ENCODE measurements at regions not wholly inside any gene's neighbourhood (a gene's known extent, or its start where the extent isn't known, plus 50 kb on each side); places are given as distances from the start of the nearest gene placed in this dataset.

- Histone ChIP-seq H3K79me2 (ENCODE audit: insufficient read depth) (no peaks in the 10 kb centered on the region), H3F3A (replicated peaks; ENCODE audit: insufficient read depth) (no peaks in the 10 kb centered on the region), H3K4me3 (ENCODE audit: low read depth in 2 of 2, low read length in 1 of 2) (no peak overlapping the region), H4K20me1 (ENCODE audit: insufficient read depth) (no peaks in the 10 kb centered on the region), H3K27ac (ENCODE audit: low read depth in 2 of 2, low read length in 1 of 2) (no peak overlapping the region), H3K4me1 (ENCODE audit: control insufficient read depth in 1 of 2, insufficient read depth in 2 of 2, low read depth in 1 of 2, low read length in 1 of 2) (no peaks in the 10 kb centered on the region; a peak in 1 of 4 replicates), H3K27me3 (ENCODE audit: insufficient read depth) (no peaks in the 10 kb centered on the region), H3K36me3 (replicated peaks in 1 of 2; ENCODE audit: control insufficient read depth in 1 of 2, insufficient read depth in 2 of 2, low read length in 1 of 2) (no peaks in the 10 kb centered on the region), H3K9ac (no peak overlapping the region), H3K9me3 (no peaks in the 10 kb centered on the region), H2AFZ (ENCODE audit: low read depth) (no peak overlapping the region), H3K4me2 (no peak overlapping the region), H3K9me2 (no peaks in the 10 kb centered on the region)
- CTCF ChIA-PET: no interaction called here
- 66% methylated on average over 3 of the region's 3 CpGs for WGBS (ENCODE audit: low lambda C conversion rate)
- POLR2A ChIA-PET: no interaction called here
- DNase-seq: no peak
- TF ChIP-seq RCOR1 (IDR thresholded peaks at IDR 0.05; ENCODE audit: low read length): no peak
- no peak for TF ChIP-seq FOSL2 (IDR thresholded peaks at IDR 0.05; ENCODE audit: borderline replicate concordance, low read depth)
- TF ChIP-seq GABPA (IDR thresholded peaks at IDR 0.05; ENCODE audit: low read depth): no peak
- TF ChIP-seq MAX (IDR thresholded peaks at IDR 0.05; ENCODE audit: low read depth): no peak
- TF ChIP-seq ELF1 (IDR thresholded peaks at IDR 0.05): no peak
- TF ChIP-seq EZH2phosphoT487 (IDR thresholded peaks at IDR 0.05; ENCODE audit: borderline replicate concordance, low read depth): no peak
- TF ChIP-seq IRF3 (IDR thresholded peaks at IDR 0.05; ENCODE audit: low read depth, low read length): no peak
- TF ChIP-seq NRF1 (IDR thresholded peaks at IDR 0.05; ENCODE audit: low read depth, low read length): no peak
- no peak for TF ChIP-seq RXRA (IDR thresholded peaks at IDR 0.05; ENCODE audit: borderline replicate concordance, low read depth)
- no peak for TF ChIP-seq POLR2AphosphoS5 (IDR thresholded peaks at IDR 0.05; ENCODE audit: low read depth, low read length)
- no peak for TF ChIP-seq EP300 (IDR thresholded peaks at IDR 0.05; ENCODE audit: borderline replicate concordance in 1 of 2, low read depth in 1 of 2, low read length in 1 of 2)
These were observed 624.4 kb downstream of the NCAM2 start for GRCh38 chr21:21622460-21623234.

- Histone ChIP-seq H3K27me3 (ENCODE audit: insufficient read depth) (no peaks in the 10 kb centered on the region), H3K36me3 (replicated peaks in 1 of 2; ENCODE audit: control insufficient read depth in 1 of 2, insufficient read depth in 2 of 2, low read length in 1 of 2) (no peaks in the 10 kb centered on the region), H3K4me1 (ENCODE audit: control insufficient read depth in 1 of 2, insufficient read depth in 2 of 2, low read depth in 1 of 2, low read length in 1 of 2) (no peaks in the 10 kb centered on the region; a peak in 1 of 4 replicates), H3K4me3 (ENCODE audit: low read depth in 2 of 2, low read length in 1 of 2) (no peak overlapping the region), H3K9me2 (no peaks in the 10 kb centered on the region), H2AFZ (ENCODE audit: low read depth) (no peak overlapping the region), H3K4me2 (no peak overlapping the region), H3K9me3 (no peaks in the 10 kb centered on the region), H4K20me1 (ENCODE audit: insufficient read depth) (no peaks in the 10 kb centered on the region), H3K27ac (ENCODE audit: low read depth in 2 of 2, low read length in 1 of 2) (no peak overlapping the region), H3F3A (replicated peaks; ENCODE audit: insufficient read depth) (no peaks in the 10 kb centered on the region), H3K79me2 (ENCODE audit: insufficient read depth) (no peaks in the 10 kb centered on the region), H3K9ac (no peak overlapping the region)
- ChIA-PET POLR2A (no interaction called here), CTCF (interaction anchor here (1.0 kb wide), 1 partner anchor 11 kb away, joined by 3 read pairs; no protein-coding TSS in a partner anchor)
- DNase-seq: no peak
- TF ChIP-seq IRF3 (IDR thresholded peaks at IDR 0.05; ENCODE audit: low read depth, low read length) (no peak), NRF1 (IDR thresholded peaks at IDR 0.05; ENCODE audit: low read depth, low read length) (no peak), TAF1 (IDR thresholded peaks at IDR 0.05; ENCODE audit: borderline replicate concordance, low read depth, low read length) (no peak), MXI1 (IDR thresholded peaks at IDR 0.05; ENCODE audit: low read depth, low read length) (no peak), MEF2A (IDR thresholded peaks at IDR 0.05; ENCODE audit: borderline replicate concordance, low read depth) (no peak), PBX3 (IDR thresholded peaks at IDR 0.05) (peak; percentile 8; the same call in 1 of the 2 replicates), TCF12 (IDR thresholded peaks at IDR 0.05) (peak; percentile 23; the same call in 1 of the 2 replicates), ELF1 (IDR thresholded peaks at IDR 0.05) (no peak)
- WGBS (ENCODE audit: low lambda C conversion rate): 34% methylated on average over 1 of the region's 1 CpG
These were observed 626.5 kb downstream of the NCAM2 start for GRCh38 chr21:21624674-21625073.

Measured in SK-N-SH (cell line).